Neural progenitor cell (in vitro differentiated cells): ENCODE measurements at regions not wholly inside any gene's neighbourhood (a gene's known extent, or its start where the extent isn't known, plus 50 kb on each side); places are given as distances from the start of the nearest gene placed in this dataset.

Experiments used
- EZH2 ChIP-seq: fragments of 200-600 bp; sonication (generic); IDR thresholded peaks from 2 replicates; pipeline ENCODE4 v1.6.1; 2017; ENCODE audit warnings: antibody characterized with exemption, mild to moderate bottlenecking, moderate library complexity
- EZH2phosphoT487 ChIP-seq: fragments of 200-600 bp; sonication (generic); IDR thresholded peaks from 2 replicates; pipeline ENCODE4 v1.6.1; 2017; ENCODE audit warnings: antibody characterized with exemption
- TF ChIP-seq, protein P1 (sequence below): fragments of 200-600 bp; sonication (generic); IDR thresholded peaks from 2 replicates; pipeline ENCODE4 v1.5.1; 2017; ENCODE audit warnings: antibody characterized with exemption, mild to moderate bottlenecking

DNA sequence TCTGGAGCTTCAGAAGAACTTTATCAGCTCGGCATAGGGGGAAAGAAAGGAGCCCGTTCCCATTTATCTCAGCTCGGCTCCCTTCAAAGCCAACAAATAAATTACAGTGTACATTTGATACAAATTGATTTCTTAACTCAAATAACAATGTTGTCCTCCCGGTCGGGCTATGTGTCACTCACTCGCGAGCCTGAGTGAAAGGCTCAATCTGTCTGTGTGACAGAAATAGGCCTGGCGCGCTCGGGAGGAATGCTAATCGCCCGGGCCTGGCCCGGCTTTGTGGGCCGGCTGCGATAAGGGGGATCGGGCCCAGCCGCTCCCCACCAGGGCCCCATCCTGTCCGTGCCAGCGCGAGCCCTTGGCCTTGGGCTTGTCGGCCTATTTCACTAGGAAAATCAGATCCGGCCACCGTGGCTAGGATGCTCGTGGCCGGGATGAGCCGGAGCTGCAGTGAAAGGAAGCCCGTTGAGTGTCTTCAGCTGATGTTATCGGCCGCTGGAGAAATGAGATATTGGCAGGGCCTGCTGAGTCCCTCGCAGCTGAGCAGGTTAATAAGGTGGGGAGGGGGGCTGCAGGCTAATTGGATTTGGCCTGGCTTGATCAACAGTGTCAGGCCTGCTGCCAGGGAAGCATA is 258.7 kb downstream of the IRX1 start:
- TF ChIP-seq, protein P1, sequence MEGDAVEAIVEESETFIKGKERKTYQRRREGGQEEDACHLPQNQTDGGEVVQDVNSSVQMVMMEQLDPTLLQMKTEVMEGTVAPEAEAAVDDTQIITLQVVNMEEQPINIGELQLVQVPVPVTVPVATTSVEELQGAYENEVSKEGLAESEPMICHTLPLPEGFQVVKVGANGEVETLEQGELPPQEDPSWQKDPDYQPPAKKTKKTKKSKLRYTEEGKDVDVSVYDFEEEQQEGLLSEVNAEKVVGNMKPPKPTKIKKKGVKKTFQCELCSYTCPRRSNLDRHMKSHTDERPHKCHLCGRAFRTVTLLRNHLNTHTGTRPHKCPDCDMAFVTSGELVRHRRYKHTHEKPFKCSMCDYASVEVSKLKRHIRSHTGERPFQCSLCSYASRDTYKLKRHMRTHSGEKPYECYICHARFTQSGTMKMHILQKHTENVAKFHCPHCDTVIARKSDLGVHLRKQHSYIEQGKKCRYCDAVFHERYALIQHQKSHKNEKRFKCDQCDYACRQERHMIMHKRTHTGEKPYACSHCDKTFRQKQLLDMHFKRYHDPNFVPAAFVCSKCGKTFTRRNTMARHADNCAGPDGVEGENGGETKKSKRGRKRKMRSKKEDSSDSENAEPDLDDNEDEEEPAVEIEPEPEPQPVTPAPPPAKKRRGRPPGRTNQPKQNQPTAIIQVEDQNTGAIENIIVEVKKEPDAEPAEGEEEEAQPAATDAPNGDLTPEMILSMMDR: no peak
- no peak for TF ChIP-seq EZH2
- TF ChIP-seq EZH2phosphoT487: no peak
